K562 (cell line): ENCODE measurements at regions not wholly inside any gene's neighbourhood (a gene's known extent, or its start where the extent isn't known, plus 50 kb on each side); places are given as distances from the start of the nearest gene placed in this dataset.

Source experiments
- BACH1 ChIP-seq: fragments of 200-800 bp; sonication (Bioruptor generic); IDR thresholded peaks from 2 replicates; pipeline ENCODE4 v1.6.1; 2016; ENCODE audit warnings: missing genetic modification characterization, missing compliant biosample characterization
- BCOR ChIP-seq: fragments of 450-650 bp; IDR thresholded peaks from 2 replicates; pipeline ENCODE4 v1.6.1; 2016
- DDX20 ChIP-seq: fragments of 450-650 bp; IDR thresholded peaks from 2 replicates; pipeline ENCODE4 v1.6.1; 2016; ENCODE audit warnings: missing genetic modification characterization, low read depth, mild to moderate bottlenecking, missing compliant biosample characterization, moderate library complexity
- ELF2 ChIP-seq: fragments of 250-450 bp; sonication (Bioruptor Pico); IDR thresholded peaks from 2 replicates; pipeline ENCODE4 v1.5.0; 2021; ENCODE audit warnings: mild to moderate bottlenecking
- ILK ChIP-seq: fragments of 450-650 bp; IDR thresholded peaks from 2 replicates; pipeline ENCODE4 v1.6.1; 2016; ENCODE audit warnings: missing genetic modification characterization, low read depth, mild to moderate bottlenecking, missing compliant biosample characterization, moderate library complexity, borderline replicate concordance
- MCM7 ChIP-seq, 2 experiments: fragments of 450-650 bp; IDR thresholded peaks; 2 replicates each; pipeline ENCODE4 v1.6.1; 2016 to 2018
- MIER1 ChIP-seq: fragments of 450-650 bp; IDR thresholded peaks from 2 replicates; pipeline ENCODE4 v1.6.1; 2016; ENCODE audit warnings: antibody characterized with exemption, mild to moderate bottlenecking, low read depth
- MTA1 ChIP-seq: fragments of 450-650 bp; IDR thresholded peaks from 2 replicates; pipeline ENCODE4 v1.6.1; 2017; ENCODE audit warnings: borderline replicate concordance
- NFRKB ChIP-seq: fragments of 450-650 bp; IDR thresholded peaks from 2 replicates; pipeline ENCODE4 v1.6.1; 2016; ENCODE audit warnings: low read depth
- NONO ChIP-seq, 2 experiments: fragments of 200-400 bp in 1 of 2; fragments of 450-650 bp in 1 of 2; formaldehyde crosslinking in 1 of 2; IDR thresholded peaks; 2 replicates each; pipeline ENCODE4 v1.6.1; 2017; ENCODE audit warnings: low read depth in 2 of 2, mild to moderate bottlenecking in 2 of 2, moderate library complexity in 2 of 2, low read length in 1 of 2
- NUFIP1 ChIP-seq: fragments of 450-650 bp; IDR thresholded peaks from 2 replicates; pipeline ENCODE4 v1.6.1; 2018; ENCODE audit not compliant: partially characterized antibody
- RBM22 ChIP-seq: fragments of 200-400 bp; formaldehyde crosslinking; IDR thresholded peaks from 2 replicates; pipeline ENCODE4 v1.6.1; 2018; ENCODE audit warnings: low read length, low read depth; ENCODE audit not compliant: poor library complexity, severe bottlenecking
- SIX5 ChIP-seq, 2 experiments: IDR thresholded peaks; 2 replicates each; pipeline ENCODE4 v1.6.1; 2011; ENCODE audit warnings: low read length in 2 of 2, borderline replicate concordance in 1 of 2, low read depth in 1 of 2, mild to moderate bottlenecking in 1 of 2, moderate library complexity in 1 of 2; ENCODE audit not compliant: insufficient read depth in 1 of 2
- SMAD2 ChIP-seq: fragments of 150-350 bp; IDR thresholded peaks from 2 replicates; pipeline ENCODE4 v1.6.1; 2014; ENCODE audit warnings: low read depth, mild to moderate bottlenecking, low read length
- SMAD4 ChIP-seq: fragments of 250-450 bp; sonication (Bioruptor Pico); conservative IDR thresholded peaks from 2 replicates; pipeline ENCODE4 v1.8.0; 2021; ENCODE audit warnings: inconsistent platforms, mild to moderate bottlenecking, moderate library complexity
- STAT5A ChIP-seq: IDR thresholded peaks from 2 replicates; pipeline ENCODE4 v1.6.1; 2012; ENCODE audit warnings: low read length, inconsistent platforms, borderline replicate concordance
- TCF7L2 ChIP-seq: fragments of 150-350 bp; IDR thresholded peaks from 2 replicates; pipeline ENCODE4 v1.6.1; 2016; ENCODE audit warnings: low read depth, mild to moderate bottlenecking, low read length, moderate library complexity
- TEAD2 ChIP-seq: fragments of 450-650 bp; IDR thresholded peaks from 2 replicates; pipeline ENCODE4 v1.6.1; 2016; ENCODE audit warnings: missing genetic modification characterization, control low read depth, missing compliant biosample characterization
- THRAP3 ChIP-seq: fragments of 450-650 bp; IDR thresholded peaks from 2 replicates; pipeline ENCODE4 v1.6.1; 2016; ENCODE audit warnings: mild to moderate bottlenecking, inconsistent platforms, borderline replicate concordance
- THRB ChIP-seq: fragments of 450-650 bp; formaldehyde crosslinking; conservative IDR thresholded peaks from 2 replicates; pipeline ENCODE4 v1.4.0; 2022; ENCODE audit warnings: mild to moderate bottlenecking, missing genetic modification characterization
- XRCC4 ChIP-seq: IDR thresholded peaks from one replicate; pipeline ENCODE4 v1.6.1; 2011; ENCODE audit not compliant: insufficient read depth, insufficient read length; ENCODE audit errors: extremely low read depth
- ZBED1 ChIP-seq: IDR thresholded peaks from 2 replicates; pipeline ENCODE4 v1.6.1; 2014
- ZNF3 ChIP-seq: fragments of 250-450 bp; sonication (Bioruptor Pico); IDR thresholded peaks from 2 replicates; pipeline ENCODE4 v1.5.0; 2021; ENCODE audit warnings: mild to moderate bottlenecking, moderate library complexity
- ZNF518B ChIP-seq: fragments of 250-450 bp; sonication (Bioruptor Pico); IDR thresholded peaks from 2 replicates; pipeline ENCODE4 v1.5.0; 2021; ENCODE audit warnings: mild to moderate bottlenecking, moderate library complexity
- ZNF780A ChIP-seq: fragments of 250-450 bp; sonication (Bioruptor Pico); IDR thresholded peaks from 2 replicates; pipeline ENCODE4 v1.5.0; 2021; ENCODE audit warnings: mild to moderate bottlenecking
- TF ChIP-seq, protein P1 (sequence below): fragments of 250-450 bp; sonication (Bioruptor Pico); IDR thresholded peaks from 2 replicates; pipeline ENCODE4 v1.9.0; 2021; ENCODE audit warnings: mild to moderate bottlenecking, inconsistent platforms

GRCh38 chr12:93098077-93098476 is 169.0 kb upstream of the EEA1 start (continued):
- no peak for TF ChIP-seq ILK (tag)
- TF ChIP-seq MCM7 (IDR thresholded peaks at IDR 0.05), result no peak
- TF ChIP-seq THRB (CRISPR knock-in tag), result no peak
- no peak for TF ChIP-seq ZNF3
- TF ChIP-seq RBM22, result no peak
- no peak for TF ChIP-seq ZNF518B (CRISPR knock-in tag)
- no peak for TF ChIP-seq SIX5 (IDR thresholded peaks at IDR 0.05; ENCODE audit: borderline replicate concordance in 1 of 2, insufficient read depth in 1 of 2, low read depth in 1 of 2, low read length in 2 of 2)
- TF ChIP-seq SMAD4, result peak; percentile 56
- TF ChIP-seq MIER1, result no peak
- no peak for TF ChIP-seq XRCC4
- TF ChIP-seq NFRKB, result peak; percentile 48; the same call in 1 of the 2 replicates
- TF ChIP-seq MTA1, result no peak
- TF ChIP-seq NUFIP1, result no peak
- TF ChIP-seq THRAP3, result no peak
- TF ChIP-seq BCOR, result no peak
- TF ChIP-seq TEAD2 (tag), result no peak
- no peak for TF ChIP-seq STAT5A
- TF ChIP-seq SMAD2, result no peak
- no peak for TF ChIP-seq TCF7L2
- TF ChIP-seq ZBED1, result no peak
- no peak for TF ChIP-seq ZNF780A (CRISPR knock-in tag)
- TF ChIP-seq BACH1, result peak; percentile 66; the same call in 1 of the 2 replicates
- no peak for TF ChIP-seq ELF2
- TF ChIP-seq, protein P1, sequence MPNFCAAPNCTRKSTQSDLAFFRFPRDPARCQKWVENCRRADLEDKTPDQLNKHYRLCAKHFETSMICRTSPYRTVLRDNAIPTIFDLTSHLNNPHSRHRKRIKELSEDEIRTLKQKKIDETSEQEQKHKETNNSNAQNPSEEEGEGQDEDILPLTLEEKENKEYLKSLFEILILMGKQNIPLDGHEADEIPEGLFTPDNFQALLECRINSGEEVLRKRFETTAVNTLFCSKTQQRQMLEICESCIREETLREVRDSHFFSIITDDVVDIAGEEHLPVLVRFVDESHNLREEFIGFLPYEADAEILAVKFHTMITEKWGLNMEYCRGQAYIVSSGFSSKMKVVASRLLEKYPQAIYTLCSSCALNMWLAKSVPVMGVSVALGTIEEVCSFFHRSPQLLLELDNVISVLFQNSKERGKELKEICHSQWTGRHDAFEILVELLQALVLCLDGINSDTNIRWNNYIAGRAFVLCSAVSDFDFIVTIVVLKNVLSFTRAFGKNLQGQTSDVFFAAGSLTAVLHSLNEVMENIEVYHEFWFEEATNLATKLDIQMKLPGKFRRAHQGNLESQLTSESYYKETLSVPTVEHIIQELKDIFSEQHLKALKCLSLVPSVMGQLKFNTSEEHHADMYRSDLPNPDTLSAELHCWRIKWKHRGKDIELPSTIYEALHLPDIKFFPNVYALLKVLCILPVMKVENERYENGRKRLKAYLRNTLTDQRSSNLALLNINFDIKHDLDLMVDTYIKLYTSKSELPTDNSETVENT (CRISPR knock-in tag), result no peak
- no peak for TF ChIP-seq NONO (IDR thresholded peaks at IDR 0.05; ENCODE audit: low read depth in 2 of 2, low read length in 1 of 2)
- 0 out of 2 replicates have a peak, but pooled peaks have one; percentile 40 for TF ChIP-seq DDX20 (tag)
